ENCODE measurements at regions not wholly inside any gene's neighbourhood (a gene's known extent, or its start where the extent isn't known, plus 50 kb on each side); places are given as distances from the start of the nearest gene placed in this dataset.

GRCh38 chr10:124254490-124254889 is 161.1 kb upstream of the CHST15 start:
- DNase-seq (ENCODE audit: low spot score) (no peak), ATAC-seq (no peak)
- ChIA-PET POLR2A (no interaction called here), CTCF (interaction anchor here (0.7 to 1.3 kb wide), 3 partner anchors 13 to 260 kb away, joined by 3 to 5 read pairs (median 5); no protein-coding TSS in a partner anchor)
- Mint-ChIP-seq H3K9me3 (peaks cover 17% of the 10 kb centered on the region), H3K4me1 (no peaks in the 10 kb centered on the region), H3K27ac (no peak overlapping the region), H3K4me3 (no peak overlapping the region), H3K27me3 (ENCODE audit: low read depth) (peaks cover 5% of the 10 kb centered on the region; the same call in 1 of the 2 replicates), H3K36me3 (peaks cover 4% of the 10 kb centered on the region)
- no peak for TF ChIP-seq SP1 (CRISPR knock-in tag; conservative IDR thresholded peaks at IDR 0.05)
- TF ChIP-seq CREM (CRISPR knock-in tag; IDR thresholded peaks at IDR 0.05) = no peak
- no peak for TF ChIP-seq CDX4 (CRISPR knock-in tag; IDR thresholded peaks at IDR 0.05; ENCODE audit: borderline replicate concordance)
- no peak for TF ChIP-seq AR (CRISPR knock-in tag; IDR thresholded peaks at IDR 0.05)
- no peak for TF ChIP-seq ZNF232 (CRISPR knock-in tag; IDR thresholded peaks at IDR 0.05)
- TF ChIP-seq IRF1 (CRISPR knock-in tag; IDR thresholded peaks at IDR 0.05) = no peak
- TF ChIP-seq IRF2 (CRISPR knock-in tag; IDR thresholded peaks at IDR 0.05; ENCODE audit: borderline replicate concordance, low read depth) = no peak
- no peak for TF ChIP-seq ZNF121 (CRISPR knock-in tag; IDR thresholded peaks at IDR 0.05)
- no peak for TF ChIP-seq CTCF (IDR thresholded peaks at IDR 0.05)
- TF ChIP-seq SMAD4 (CRISPR knock-in tag; IDR thresholded peaks at IDR 0.05) = no peak
- TF ChIP-seq GABPB1 (CRISPR knock-in tag; IDR thresholded peaks at IDR 0.05) = no peak
- TF ChIP-seq TCF7 (CRISPR knock-in tag; IDR thresholded peaks at IDR 0.05; ENCODE audit: low read depth) = no peak
- TF ChIP-seq FOXP1 (CRISPR knock-in tag; IDR thresholded peaks at IDR 0.05; ENCODE audit: borderline replicate concordance) = no peak
- TF ChIP-seq FOXK1 (CRISPR knock-in tag; IDR thresholded peaks at IDR 0.05) = no peak
- no peak for TF ChIP-seq TEAD1 (CRISPR knock-in tag; IDR thresholded peaks at IDR 0.05)
- no peak for TF ChIP-seq FOXP4 (CRISPR knock-in tag; IDR thresholded peaks at IDR 0.05)
- no peak for TF ChIP-seq CBFB (CRISPR knock-in tag; IDR thresholded peaks at IDR 0.05; ENCODE audit: low read depth)
- TF ChIP-seq CREB1 (CRISPR knock-in tag; IDR thresholded peaks at IDR 0.05) = no peak
- no peak for TF ChIP-seq MXD4 (CRISPR knock-in tag; IDR thresholded peaks at IDR 0.05; ENCODE audit: borderline replicate concordance)

- H3K27ac Mint-ChIP-seq = no peak overlapping the region
- ATAC-seq (no peak), DNase-seq (ENCODE audit: low spot score) (no peak)
- no peaks in the 10 kb centered on the region for H3K4me1 Mint-ChIP-seq
- H3K4me3 Mint-ChIP-seq = no peak overlapping the region
- H3K27me3 Mint-ChIP-seq (ENCODE audit: low read depth) = peaks cover 5% of the 10 kb centered on the region; the same call in 1 of the 2 replicates
- H3K36me3 Mint-ChIP-seq = peaks cover 4% of the 10 kb centered on the region
- ChIA-PET CTCF (interaction anchor here (1.1 to 4.7 kb wide), 4 partner anchors 34 to 258 kb away, joined by 3 to 26 read pairs (median 5); no protein-coding TSS in a partner anchor), POLR2A (no interaction called here)
- peaks cover 12% of the 10 kb centered on the region for H3K9me3 Mint-ChIP-seq
- no peak for TF ChIP-seq SP1 (CRISPR knock-in tag; conservative IDR thresholded peaks at IDR 0.05)
- no peak for TF ChIP-seq CREM (CRISPR knock-in tag; IDR thresholded peaks at IDR 0.05)
- no peak for TF ChIP-seq RELA (CRISPR knock-in tag; IDR thresholded peaks at IDR 0.05; ENCODE audit: borderline replicate concordance)
- TF ChIP-seq ZNF423 (CRISPR knock-in tag; IDR thresholded peaks at IDR 0.05) = no peak
- TF ChIP-seq PRRX2 (CRISPR knock-in tag; IDR thresholded peaks at IDR 0.05) = no peak
- no peak for TF ChIP-seq ZNF232 (CRISPR knock-in tag; IDR thresholded peaks at IDR 0.05)
- no peak for TF ChIP-seq CDX4 (CRISPR knock-in tag; IDR thresholded peaks at IDR 0.05; ENCODE audit: borderline replicate concordance)
- no peak for TF ChIP-seq FOXJ3 (CRISPR knock-in tag; IDR thresholded peaks at IDR 0.05; ENCODE audit: borderline replicate concordance)
- TF ChIP-seq ELF4 (CRISPR knock-in tag; IDR thresholded peaks at IDR 0.05; ENCODE audit: low read depth) = no peak
- no peak for TF ChIP-seq ZNF425 (CRISPR knock-in tag; conservative IDR thresholded peaks at IDR 0.05)
- no peak for TF ChIP-seq OVOL2 (CRISPR knock-in tag; IDR thresholded peaks at IDR 0.05; ENCODE audit: borderline replicate concordance)
Observed at GRCh38 chr10:124253006-124253405, 159.6 kb upstream of the CHST15 start.

Data from WTC11 (cell line).